ENCODE measurements at regions not wholly inside any gene's neighbourhood (a gene's known extent, or its start where the extent isn't known, plus 50 kb on each side); places are given as distances from the start of the nearest gene placed in this dataset.

DNA sequence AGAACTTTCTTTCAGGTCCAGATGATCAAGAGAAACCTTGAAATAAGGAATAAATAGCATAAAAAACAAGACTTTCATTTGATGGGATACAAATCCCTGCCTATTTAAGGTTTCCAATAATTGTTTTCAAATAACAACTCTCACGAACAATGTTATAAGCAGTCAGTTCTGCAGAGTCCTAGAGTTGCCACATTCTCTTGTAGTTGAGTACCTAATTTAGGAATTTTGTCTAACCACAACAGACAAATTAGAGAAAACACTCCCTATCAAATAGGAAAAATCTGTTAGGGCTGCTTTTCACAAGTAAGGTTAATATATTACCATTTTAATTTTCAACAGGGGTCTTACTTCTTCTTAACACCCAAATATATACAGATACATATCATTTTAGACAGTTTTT is 130.1 kb upstream of the CDH20 start:
- TF ChIP-seq, protein P1, sequence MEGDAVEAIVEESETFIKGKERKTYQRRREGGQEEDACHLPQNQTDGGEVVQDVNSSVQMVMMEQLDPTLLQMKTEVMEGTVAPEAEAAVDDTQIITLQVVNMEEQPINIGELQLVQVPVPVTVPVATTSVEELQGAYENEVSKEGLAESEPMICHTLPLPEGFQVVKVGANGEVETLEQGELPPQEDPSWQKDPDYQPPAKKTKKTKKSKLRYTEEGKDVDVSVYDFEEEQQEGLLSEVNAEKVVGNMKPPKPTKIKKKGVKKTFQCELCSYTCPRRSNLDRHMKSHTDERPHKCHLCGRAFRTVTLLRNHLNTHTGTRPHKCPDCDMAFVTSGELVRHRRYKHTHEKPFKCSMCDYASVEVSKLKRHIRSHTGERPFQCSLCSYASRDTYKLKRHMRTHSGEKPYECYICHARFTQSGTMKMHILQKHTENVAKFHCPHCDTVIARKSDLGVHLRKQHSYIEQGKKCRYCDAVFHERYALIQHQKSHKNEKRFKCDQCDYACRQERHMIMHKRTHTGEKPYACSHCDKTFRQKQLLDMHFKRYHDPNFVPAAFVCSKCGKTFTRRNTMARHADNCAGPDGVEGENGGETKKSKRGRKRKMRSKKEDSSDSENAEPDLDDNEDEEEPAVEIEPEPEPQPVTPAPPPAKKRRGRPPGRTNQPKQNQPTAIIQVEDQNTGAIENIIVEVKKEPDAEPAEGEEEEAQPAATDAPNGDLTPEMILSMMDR (conservative IDR thresholded peaks at IDR 0.05 in 1 of 2, IDR thresholded peaks at IDR 0.05 in 1 of 2; ENCODE audit: low read depth in 1 of 2, low read length in 2 of 2), result no peak
- no peak for TF ChIP-seq EZH2 (IDR thresholded peaks at IDR 0.05; ENCODE audit: low read length, missing control alignments)

All from fibroblast of lung (primary cell).